HCT116 (cell line): ENCODE measurements at regions not wholly inside any gene's neighbourhood (a gene's known extent, or its start where the extent isn't known, plus 50 kb on each side); places are given as distances from the start of the nearest gene placed in this dataset.

ENCODE experiments used
- ATAC-seq: fragments of 200-7000 bp; cut with Tn5 transposase; 2 replicates; pipeline ENCODE4 v1.9.1; 2020; ENCODE audit warnings: mild to moderate bottlenecking, moderate library complexity
- BruUV-seq: library from RNA; stranded (reverse); fragments of 400-500 nt; replicated peaks from 2 replicates; lab custom pipeline; 2021; lab: Mats Ljungman, UMichigan
- CTCF ChIA-PET: fragments of 300-600 bp; sonication (Branson Sonifier 250); formaldehyde crosslinking; loops from one replicate; lab custom pipeline; 2021; ENCODE audit warnings: antibody characterized with exemption; lab: Charles Lee
- POLR2A ChIA-PET: fragments of 300-600, 350-600 bp; sonication (Branson Sonifier 250); formaldehyde crosslinking; loops from one replicate; lab custom pipeline; 2021; ENCODE audit warnings: antibody characterized with exemption; lab: Charles Lee
- RAD21 ChIA-PET, 2 experiments: fragments of 300-600 bp; sonication (Branson Sonifier 250); formaldehyde crosslinking; loops; one replicate each; lab custom pipeline; 2023; ENCODE audit warnings: low total read pairs in 2 of 2; ENCODE audit not compliant: uncharacterized antibody in 2 of 2, unreplicated experiment in 2 of 2, low non-redundant PET in 1 of 2; lab: Charles Lee
- DNase-seq: peaks from one replicate; pipeline ENCODE4 v3.0.0-alpha.2; 2010; ENCODE audit warnings: low read depth, low spot score
- H2AFZ ChIP-seq: fragments of 200-600 bp; shearing (Covaris generic), sonication (generic); 2 replicates; pipeline ENCODE4 v1.6.1; 2017; ENCODE audit warnings: low read depth, mixed run types, mixed read lengths, antibody characterized with exemption, low read length; ENCODE audit not compliant: poor library complexity, severe bottlenecking
- H3K27ac ChIP-seq: 2 replicates; pipeline ENCODE4 v1.5.1; 2012; ENCODE audit warnings: low read depth, low read length
- H3K27me3 ChIP-seq: fragments of 200-600 bp; sonication (generic); 2 replicates; pipeline ENCODE4 v1.6.1; 2016; ENCODE audit warnings: mixed run types, low read length, mixed read lengths; ENCODE audit not compliant: insufficient read depth
- H3K36me3 ChIP-seq, 2 experiments: fragments of 200-500 bp in 1 of 2; fragments of 200-600 bp in 1 of 2; sonication (Bioruptor generic) in 1 of 2; sonication (generic) in 1 of 2; 2 replicates each; pipeline versions ENCODE4 v1.5.1 to v1.6.1; 2014 to 2016; ENCODE audit warnings: low read length in 2 of 2, inconsistent platforms in 1 of 2, mixed read lengths in 1 of 2, mixed run types in 1 of 2; ENCODE audit not compliant: insufficient read depth in 2 of 2, control insufficient read depth in 1 of 2
- H3K4me1 ChIP-seq, 2 experiments: fragments of 200-600 bp in 1 of 2; sonication (generic) in 1 of 2; 2 replicates each; pipeline versions ENCODE4 v1.5.1 to v1.6.1; 2012 to 2017; ENCODE audit warnings: low read length in 2 of 2, inconsistent platforms in 1 of 2, mild to moderate bottlenecking in 1 of 2, mixed read lengths in 1 of 2, mixed run types in 1 of 2, moderate library complexity in 1 of 2; ENCODE audit not compliant: insufficient read depth in 2 of 2, control insufficient read depth in 1 of 2
- H3K4me2 ChIP-seq: fragments of 200-600 bp; sonication (generic); 2 replicates; pipeline ENCODE4 v1.6.1; 2017; ENCODE audit warnings: mixed run types, low read length, mixed read lengths
- H3K4me3 ChIP-seq, 2 experiments: fragments of 200-600 bp in 1 of 2; sonication (generic) in 1 of 2; replicated peaks in 1 of 2; 2 replicates each; pipeline ENCODE4 v1.5.1; 2011 to 2016; ENCODE audit warnings: low read length in 2 of 2, control low read depth in 1 of 2, low read depth in 1 of 2, mild to moderate bottlenecking in 1 of 2, mixed read lengths in 1 of 2, mixed run types in 1 of 2
- H3K79me2 ChIP-seq: fragments of 200-600 bp; sonication (generic); 2 replicates; pipeline ENCODE4 v1.6.1; 2017; ENCODE audit warnings: mild to moderate bottlenecking, mixed run types, low read length, moderate library complexity, mixed read lengths; ENCODE audit not compliant: insufficient read depth
- H3K9ac ChIP-seq: fragments of 200-600 bp; sonication (generic); 2 replicates; pipeline ENCODE4 v1.6.1; 2016; ENCODE audit warnings: low read length, mixed read lengths
- H3K9me2 ChIP-seq: fragments of 200-600 bp; sonication (generic), shearing (Covaris generic); 2 replicates; pipeline ENCODE4 v1.6.1; 2017; ENCODE audit warnings: mixed run types, mild to moderate bottlenecking, moderate library complexity; ENCODE audit not compliant: insufficient read depth
- H3K9me3 ChIP-seq, 2 experiments: fragments of 200-500 bp in 1 of 2; fragments of 200-600 bp in 1 of 2; sonication (Bioruptor generic) in 1 of 2; sonication (generic) in 1 of 2; 2 replicates each; pipeline ENCODE4 v1.6.1; 2014 to 2017; ENCODE audit warnings: low read length in 2 of 2, mixed read lengths in 2 of 2, inconsistent platforms in 1 of 2, low read depth in 1 of 2, mild to moderate bottlenecking in 1 of 2, mixed run types in 1 of 2, moderate library complexity in 1 of 2; ENCODE audit not compliant: control insufficient read depth in 1 of 2, insufficient read depth in 1 of 2
- H4K20me1 ChIP-seq: fragments of 200-600 bp; sonication (generic), shearing (Covaris generic); 2 replicates; pipeline ENCODE4 v1.6.1; 2017; ENCODE audit warnings: mixed run types, mild to moderate bottlenecking, moderate library complexity; ENCODE audit not compliant: insufficient read depth
- EGR1 ChIP-seq: IDR thresholded peaks from 2 replicates; pipeline ENCODE4 v1.6.1; 2012; ENCODE audit warnings: low read depth
- ELF1 ChIP-seq: IDR thresholded peaks from 2 replicates; pipeline ENCODE4 v1.6.1; 2012; ENCODE audit warnings: low read depth, borderline replicate concordance
- EZH2phosphoT487 ChIP-seq: fragments of 200-600 bp; IDR thresholded peaks from 2 replicates; pipeline ENCODE4 v1.6.1; 2018; ENCODE audit warnings: antibody characterized with exemption, borderline replicate concordance
- FOSL1 ChIP-seq: IDR thresholded peaks from 2 replicates; pipeline ENCODE4 v1.6.1; 2012; ENCODE audit warnings: low read depth
- JUND ChIP-seq: IDR thresholded peaks from 2 replicates; pipeline ENCODE4 v1.6.1; 2012
- POLR2A ChIP-seq: IDR thresholded peaks from 2 replicates; pipeline ENCODE4 v1.7.0; 2011; ENCODE audit warnings: borderline replicate concordance; ENCODE audit not compliant: insufficient read depth, insufficient read length; ENCODE audit errors: extremely low read depth
- POLR2AphosphoS5 ChIP-seq: IDR thresholded peaks from 2 replicates; pipeline ENCODE4 v1.6.1; 2011; ENCODE audit warnings: mild to moderate bottlenecking, low read depth, low read length, moderate library complexity
- SIN3A ChIP-seq: IDR thresholded peaks from 2 replicates; pipeline ENCODE4 v1.6.1; 2012; ENCODE audit warnings: low read depth
- SP1 ChIP-seq: IDR thresholded peaks from 2 replicates; pipeline ENCODE4 v1.6.1; 2012; ENCODE audit warnings: low read depth
- SRF ChIP-seq: IDR thresholded peaks from 2 replicates; pipeline ENCODE4 v1.6.1; 2012; ENCODE audit warnings: low read depth
- YY1 ChIP-seq: IDR thresholded peaks from 2 replicates; pipeline ENCODE4 v1.6.1; 2011; ENCODE audit warnings: low read length, low read depth, moderate library complexity, mild to moderate bottlenecking; ENCODE audit not compliant: insufficient replicate concordance; ENCODE audit errors: extremely low read depth
- ZFX ChIP-seq: fragments of 450-650 bp; IDR thresholded peaks from 2 replicates; pipeline ENCODE4 v1.6.1; 2017
- intact Hi-C: fragments of 100-400 bp; cut with micrococcal nuclease; formaldehyde crosslinking; loops from 2 replicates; pipeline ENCODE4 v1.10.0; 2022
- TF ChIP-seq, protein P1 (sequence below): IDR thresholded peaks from 2 replicates; pipeline ENCODE4 v1.6.1; 2012; ENCODE audit warnings: low read depth
- TF ChIP-seq, protein P2 (sequence below): IDR thresholded peaks from 2 replicates; pipeline ENCODE4 v1.6.1; 2011; ENCODE audit warnings: mild to moderate bottlenecking, low read length, moderate library complexity; ENCODE audit not compliant: insufficient replicate concordance; ENCODE audit errors: extremely low read depth
- TF ChIP-seq, protein P3 (sequence below), 3 experiments: fragments of 200-600 bp in 1 of 3; sonication (generic) in 1 of 3; IDR thresholded peaks in 2 of 3; conservative IDR thresholded peaks in 1 of 3; 2 replicates each; pipeline ENCODE4 v1.5.1; 2012 to 2017; ENCODE audit warnings: low read depth in 2 of 3, low read length in 2 of 3, antibody characterized with exemption in 1 of 3, borderline replicate concordance in 1 of 3, control low read depth in 1 of 3, mild to moderate bottlenecking in 1 of 3, mixed read lengths in 1 of 3, mixed run types in 1 of 3, moderate library complexity in 1 of 3; ENCODE audit not compliant: insufficient read depth in 1 of 3

DNA sequence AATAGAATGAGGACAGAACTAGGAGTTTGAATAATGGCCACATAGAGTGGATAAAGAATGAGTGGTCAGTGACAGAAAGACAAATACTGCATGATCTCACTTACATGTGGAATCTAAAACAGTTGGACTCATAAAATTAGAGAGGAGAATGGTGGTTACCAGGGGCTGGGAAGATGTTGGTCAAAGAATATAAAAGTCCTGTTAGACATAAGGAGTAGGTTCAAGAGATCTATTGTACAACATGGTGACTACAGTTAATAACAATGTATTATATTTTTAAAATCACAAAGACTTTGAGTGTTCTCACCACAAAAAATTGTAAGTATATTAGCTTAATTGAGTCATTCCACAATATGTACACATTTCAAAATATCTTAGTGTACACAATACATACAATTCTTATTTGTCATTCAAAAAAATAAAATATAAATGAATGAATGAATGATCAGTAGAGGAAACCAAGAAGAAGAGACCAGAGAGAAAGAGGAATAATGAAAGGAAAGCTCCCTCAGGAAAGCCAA is 177.9 kb upstream of the VRK2 start:
- Histone ChIP-seq H2AFZ (no peak overlapping the region), H3K4me1 (no peaks in the 10 kb centered on the region), H3K9ac (no peak overlapping the region), H3K9me3 (no peaks in the 10 kb centered on the region), H3K79me2 (no peaks in the 10 kb centered on the region), H3K27me3 (no peaks in the 10 kb centered on the region), H4K20me1 (no peaks in the 10 kb centered on the region), H3K4me3 (no peak overlapping the region), H3K9me2 (no peaks in the 10 kb centered on the region), H3K27ac (no peak overlapping the region), H3K36me3 (no peaks in the 10 kb centered on the region), H3K4me2 (no peak overlapping the region)
- intact Hi-C loops, result no loop called here
- ATAC-seq (no peak), DNase-seq (no peak)
- RAD21 ChIA-PET, result no interaction called here
- POLR2A ChIA-PET, result no interaction called here
- CTCF ChIA-PET, result no interaction called here
- no peak for TF ChIP-seq EGR1
- no peak for TF ChIP-seq ZFX
- TF ChIP-seq, protein P1, sequence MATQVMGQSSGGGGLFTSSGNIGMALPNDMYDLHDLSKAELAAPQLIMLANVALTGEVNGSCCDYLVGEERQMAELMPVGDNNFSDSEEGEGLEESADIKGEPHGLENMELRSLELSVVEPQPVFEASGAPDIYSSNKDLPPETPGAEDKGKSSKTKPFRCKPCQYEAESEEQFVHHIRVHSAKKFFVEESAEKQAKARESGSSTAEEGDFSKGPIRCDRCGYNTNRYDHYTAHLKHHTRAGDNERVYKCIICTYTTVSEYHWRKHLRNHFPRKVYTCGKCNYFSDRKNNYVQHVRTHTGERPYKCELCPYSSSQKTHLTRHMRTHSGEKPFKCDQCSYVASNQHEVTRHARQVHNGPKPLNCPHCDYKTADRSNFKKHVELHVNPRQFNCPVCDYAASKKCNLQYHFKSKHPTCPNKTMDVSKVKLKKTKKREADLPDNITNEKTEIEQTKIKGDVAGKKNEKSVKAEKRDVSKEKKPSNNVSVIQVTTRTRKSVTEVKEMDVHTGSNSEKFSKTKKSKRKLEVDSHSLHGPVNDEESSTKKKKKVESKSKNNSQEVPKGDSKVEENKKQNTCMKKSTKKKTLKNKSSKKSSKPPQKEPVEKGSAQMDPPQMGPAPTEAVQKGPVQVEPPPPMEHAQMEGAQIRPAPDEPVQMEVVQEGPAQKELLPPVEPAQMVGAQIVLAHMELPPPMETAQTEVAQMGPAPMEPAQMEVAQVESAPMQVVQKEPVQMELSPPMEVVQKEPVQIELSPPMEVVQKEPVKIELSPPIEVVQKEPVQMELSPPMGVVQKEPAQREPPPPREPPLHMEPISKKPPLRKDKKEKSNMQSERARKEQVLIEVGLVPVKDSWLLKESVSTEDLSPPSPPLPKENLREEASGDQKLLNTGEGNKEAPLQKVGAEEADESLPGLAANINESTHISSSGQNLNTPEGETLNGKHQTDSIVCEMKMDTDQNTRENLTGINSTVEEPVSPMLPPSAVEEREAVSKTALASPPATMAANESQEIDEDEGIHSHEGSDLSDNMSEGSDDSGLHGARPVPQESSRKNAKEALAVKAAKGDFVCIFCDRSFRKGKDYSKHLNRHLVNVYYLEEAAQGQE, result no peak
- TF ChIP-seq FOSL1, result no peak
- TF ChIP-seq, protein P2, sequence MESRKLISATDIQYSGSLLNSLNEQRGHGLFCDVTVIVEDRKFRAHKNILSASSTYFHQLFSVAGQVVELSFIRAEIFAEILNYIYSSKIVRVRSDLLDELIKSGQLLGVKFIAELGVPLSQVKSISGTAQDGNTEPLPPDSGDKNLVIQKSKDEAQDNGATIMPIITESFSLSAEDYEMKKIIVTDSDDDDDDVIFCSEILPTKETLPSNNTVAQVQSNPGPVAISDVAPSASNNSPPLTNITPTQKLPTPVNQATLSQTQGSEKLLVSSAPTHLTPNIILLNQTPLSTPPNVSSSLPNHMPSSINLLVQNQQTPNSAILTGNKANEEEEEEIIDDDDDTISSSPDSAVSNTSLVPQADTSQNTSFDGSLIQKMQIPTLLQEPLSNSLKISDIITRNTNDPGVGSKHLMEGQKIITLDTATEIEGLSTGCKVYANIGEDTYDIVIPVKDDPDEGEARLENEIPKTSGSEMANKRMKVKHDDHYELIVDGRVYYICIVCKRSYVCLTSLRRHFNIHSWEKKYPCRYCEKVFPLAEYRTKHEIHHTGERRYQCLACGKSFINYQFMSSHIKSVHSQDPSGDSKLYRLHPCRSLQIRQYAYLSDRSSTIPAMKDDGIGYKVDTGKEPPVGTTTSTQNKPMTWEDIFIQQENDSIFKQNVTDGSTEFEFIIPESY, result no peak
- no peak for TF ChIP-seq SP1
- no peak for TF ChIP-seq POLR2AphosphoS5
- TF ChIP-seq ELF1, result no peak
- TF ChIP-seq POLR2A, result no peak
- TF ChIP-seq SIN3A, result no peak
- no peak for TF ChIP-seq SRF
- no peak for TF ChIP-seq EZH2phosphoT487
- no peak for TF ChIP-seq YY1
- TF ChIP-seq, protein P3, sequence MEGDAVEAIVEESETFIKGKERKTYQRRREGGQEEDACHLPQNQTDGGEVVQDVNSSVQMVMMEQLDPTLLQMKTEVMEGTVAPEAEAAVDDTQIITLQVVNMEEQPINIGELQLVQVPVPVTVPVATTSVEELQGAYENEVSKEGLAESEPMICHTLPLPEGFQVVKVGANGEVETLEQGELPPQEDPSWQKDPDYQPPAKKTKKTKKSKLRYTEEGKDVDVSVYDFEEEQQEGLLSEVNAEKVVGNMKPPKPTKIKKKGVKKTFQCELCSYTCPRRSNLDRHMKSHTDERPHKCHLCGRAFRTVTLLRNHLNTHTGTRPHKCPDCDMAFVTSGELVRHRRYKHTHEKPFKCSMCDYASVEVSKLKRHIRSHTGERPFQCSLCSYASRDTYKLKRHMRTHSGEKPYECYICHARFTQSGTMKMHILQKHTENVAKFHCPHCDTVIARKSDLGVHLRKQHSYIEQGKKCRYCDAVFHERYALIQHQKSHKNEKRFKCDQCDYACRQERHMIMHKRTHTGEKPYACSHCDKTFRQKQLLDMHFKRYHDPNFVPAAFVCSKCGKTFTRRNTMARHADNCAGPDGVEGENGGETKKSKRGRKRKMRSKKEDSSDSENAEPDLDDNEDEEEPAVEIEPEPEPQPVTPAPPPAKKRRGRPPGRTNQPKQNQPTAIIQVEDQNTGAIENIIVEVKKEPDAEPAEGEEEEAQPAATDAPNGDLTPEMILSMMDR (IDR thresholded peaks at IDR 0.05 in 2 of 3, conservative IDR thresholded peaks at IDR 0.05 in 1 of 3; ENCODE audit: borderline replicate concordance in 1 of 3, insufficient read depth in 1 of 3, low read depth in 2 of 3, low read length in 2 of 3), result no peak
- TF ChIP-seq JUND, result no peak
- BruUV-seq, result no TSS peak
